Dermis blood vessel endothelial cell (primary cell): ENCODE measurements at regions not wholly inside any gene's neighbourhood (a gene's known extent, or its start where the extent isn't known, plus 50 kb on each side); places are given as distances from the start of the nearest gene placed in this dataset.
"Not testable (repeated sequence)": the region's sequence is repeated elsewhere in the genome, so short reads cannot be mapped to it uniquely, and the experiment has no call there.

ENCODE experiments used
- DNase-seq: peaks from one replicate; pipeline ENCODE4 v3.0.0; 2010

DNA sequence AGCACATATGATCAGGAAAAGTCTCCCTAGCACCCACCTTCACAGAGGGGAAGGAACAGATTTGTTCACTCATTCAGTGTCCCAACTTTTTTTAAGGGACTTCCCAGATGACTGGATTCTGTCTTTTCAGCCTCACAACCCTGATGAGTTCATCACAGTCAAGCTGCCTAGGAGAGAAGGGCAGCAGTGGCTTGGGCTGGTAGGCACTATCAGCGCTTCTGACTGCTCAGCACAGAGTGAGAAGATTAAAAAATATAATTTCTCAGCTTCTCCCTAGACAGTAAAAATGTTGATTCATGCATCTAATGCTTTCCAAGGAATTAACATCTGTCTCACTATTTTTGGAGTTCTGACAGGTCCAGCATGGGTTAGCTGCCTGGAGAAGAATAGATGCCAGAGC is 328.2 kb downstream of the DTHD1 start:
- no peak for DNase-seq

DNA sequence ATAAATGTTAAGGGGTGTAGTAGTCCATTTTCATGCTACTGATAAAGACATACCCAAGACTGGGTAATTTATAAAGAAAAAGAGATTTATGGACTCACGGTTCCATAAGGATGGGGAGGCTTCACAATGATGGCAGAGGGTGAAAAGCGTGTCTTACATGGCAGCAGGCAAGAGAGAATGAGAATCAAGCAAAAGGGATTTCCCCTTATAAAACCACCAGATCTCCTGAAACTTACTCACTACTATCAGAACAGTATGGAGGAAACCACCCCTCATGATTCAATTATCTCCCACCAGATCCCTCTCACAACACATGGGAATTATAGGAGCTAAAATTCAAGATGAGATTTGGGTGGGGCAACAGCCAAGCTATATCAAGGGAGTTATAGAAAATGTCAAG is 329.2 kb downstream of the DTHD1 start:
- DNase-seq: no peak

DNA sequence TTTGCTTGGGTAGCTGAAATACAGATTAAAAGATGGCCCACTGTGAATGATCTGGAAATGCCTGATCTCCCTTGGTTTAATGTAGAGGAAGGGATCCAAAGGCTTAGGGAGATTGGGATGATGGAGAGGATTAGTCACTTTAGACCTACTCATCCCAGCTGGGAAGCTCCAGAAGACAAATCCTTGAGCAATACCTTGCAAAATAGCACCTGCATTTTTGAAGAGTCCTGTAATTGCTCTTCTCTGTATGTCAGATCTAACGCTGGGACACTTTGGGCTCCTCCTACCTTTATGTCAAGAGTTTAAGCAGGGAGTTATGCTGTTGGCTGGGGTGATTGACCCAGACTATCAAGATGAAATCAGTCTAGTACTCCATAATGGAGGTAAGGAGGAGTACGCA is 331.7 kb downstream of the DTHD1 start:
- not testable (repeated sequence) for DNase-seq

DNA sequence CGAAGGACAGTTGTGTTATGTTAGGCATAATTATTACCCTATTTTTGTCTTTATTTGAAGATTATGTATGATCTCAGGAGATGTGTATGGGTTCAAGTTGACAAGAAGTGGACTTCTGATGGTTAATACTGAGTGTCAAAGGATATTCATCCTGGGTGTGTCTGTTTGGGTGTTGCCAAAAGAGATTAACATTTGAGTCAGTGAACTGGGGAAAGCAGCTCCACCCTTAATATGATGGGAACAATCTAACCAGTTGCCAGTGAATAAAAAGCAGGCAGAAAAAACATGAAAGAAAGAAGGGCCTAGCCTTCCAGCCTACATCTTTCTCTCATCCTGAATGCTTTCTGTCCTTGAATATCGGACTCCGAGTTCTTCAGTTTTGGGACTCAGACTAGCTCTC is 332.6 kb downstream of the DTHD1 start:
- DNase-seq: no peak

DNA sequence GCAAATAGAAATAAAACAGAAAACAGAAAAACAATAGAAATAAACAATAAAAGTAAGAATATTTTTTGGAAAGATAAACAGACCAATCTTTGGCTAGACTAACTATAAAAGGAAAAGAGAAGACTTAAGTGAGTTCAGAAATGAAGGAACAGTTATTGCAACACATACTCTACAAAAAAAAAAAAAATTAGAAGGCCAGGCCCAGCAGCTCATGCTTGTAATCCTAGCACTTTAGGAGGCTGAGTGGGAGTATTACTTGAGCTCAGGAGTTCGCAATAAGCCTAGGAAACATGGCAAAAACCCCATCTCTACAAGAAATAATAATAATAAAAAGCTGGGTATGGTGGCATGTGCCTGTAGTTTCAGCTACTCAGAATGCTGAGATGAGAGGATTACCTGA is 336.7 kb downstream of the DTHD1 start:
- DNase-seq: no peak

DNA sequence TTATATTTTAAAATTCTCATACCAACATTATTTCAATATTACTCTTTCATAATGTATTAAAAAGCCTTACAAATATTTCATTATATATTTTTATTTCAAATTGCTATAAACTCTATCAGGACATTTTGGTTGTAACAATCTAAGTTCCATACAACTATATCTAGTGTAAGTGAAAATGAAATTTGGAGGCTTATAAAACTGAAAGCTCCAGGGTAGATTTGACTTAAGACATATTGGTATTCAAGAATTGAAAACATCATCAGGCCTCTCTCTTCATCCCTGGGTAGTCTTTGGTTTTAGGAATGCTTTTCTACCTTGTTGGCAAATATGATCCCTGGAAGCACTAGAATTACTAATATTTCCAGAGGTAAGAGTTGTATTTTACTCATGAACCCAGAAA is 342.6 kb downstream of the DTHD1 start:
- no peak for DNase-seq

DNA sequence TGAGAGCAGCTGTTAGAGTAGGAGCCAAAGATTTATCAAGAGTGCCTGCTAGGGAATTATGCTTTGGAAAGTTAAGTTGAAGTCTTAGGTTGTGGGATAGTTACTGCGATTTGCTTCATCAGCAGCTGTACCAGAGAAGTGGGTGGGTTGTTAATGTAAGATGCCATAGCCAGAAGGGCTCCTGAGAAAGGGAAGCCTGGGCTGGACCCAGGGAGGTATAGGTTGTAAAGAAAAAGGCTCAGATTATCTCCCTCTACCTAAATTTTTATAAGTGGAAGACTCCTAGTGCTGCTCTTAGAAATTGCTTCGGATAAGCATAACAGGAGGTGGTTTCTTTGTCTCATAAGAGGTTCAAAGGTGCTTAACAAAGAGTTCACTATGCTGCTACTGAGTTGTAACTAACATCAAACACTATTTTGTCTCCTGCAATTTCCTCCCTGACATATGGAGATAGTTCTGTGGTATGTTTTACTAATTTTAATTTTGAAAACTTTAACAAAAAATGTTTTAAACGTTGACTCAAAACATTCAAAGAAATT is 356.9 kb downstream of the DTHD1 start:
- no peak for DNase-seq

DNA sequence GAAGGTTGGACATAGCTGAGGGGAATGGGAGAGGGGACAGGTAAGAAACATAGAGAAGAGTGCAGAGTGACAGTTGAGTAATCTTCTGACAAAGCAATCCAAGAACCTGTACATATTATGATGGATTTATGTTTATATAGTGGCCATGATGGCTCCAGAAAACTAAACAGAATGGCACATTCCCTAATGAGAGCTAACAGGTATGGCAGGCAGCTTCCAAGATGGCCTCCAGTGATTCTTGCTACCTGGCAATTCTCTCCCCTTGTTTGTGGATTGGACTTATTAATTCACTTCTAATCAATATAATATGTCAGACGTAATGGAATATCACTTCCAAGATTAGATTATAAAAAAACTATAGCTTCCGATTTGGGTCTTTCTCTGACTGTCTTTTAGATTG is 359.5 kb downstream of the DTHD1 start:
- no peak for DNase-seq

DNA sequence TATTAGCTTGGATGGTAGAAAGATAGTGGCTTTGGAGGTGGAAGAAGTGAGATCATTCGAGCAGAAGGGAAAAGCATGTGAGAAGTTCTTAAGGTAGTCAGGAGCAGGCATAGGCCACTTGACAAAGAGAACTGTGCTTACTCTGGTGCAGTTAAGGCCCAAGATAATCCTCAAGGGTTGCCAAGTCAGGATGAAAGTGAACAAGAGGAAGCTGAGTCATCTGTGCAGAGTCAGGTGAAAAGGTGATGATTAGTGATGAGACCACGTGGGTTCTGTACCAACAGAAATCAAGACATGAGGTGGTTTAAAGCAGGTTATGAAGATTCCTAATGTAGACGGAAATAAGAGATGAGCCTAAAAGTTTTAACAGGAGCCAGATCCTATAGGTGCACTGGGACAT is 369.8 kb downstream of the DTHD1 start:
- DNase-seq: no peak

DNA sequence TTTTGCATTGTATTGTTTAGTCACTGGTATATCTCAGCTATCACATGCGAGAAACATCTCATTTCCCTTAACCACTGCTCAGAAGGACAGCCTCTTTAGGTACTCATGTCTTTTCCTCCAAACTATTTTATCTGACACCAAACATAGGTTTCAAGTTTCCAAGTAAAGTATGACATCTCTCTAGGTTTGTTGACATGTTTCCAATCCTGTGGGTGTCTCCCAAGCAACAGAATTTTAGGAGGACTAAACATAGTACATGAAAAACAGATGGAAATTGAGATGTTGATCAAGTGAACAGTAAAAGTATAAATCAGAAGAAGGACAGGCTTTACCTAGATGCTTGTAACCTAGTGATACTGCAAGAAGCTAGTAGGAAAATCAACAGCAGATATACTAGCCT is 371.4 kb downstream of the DTHD1 start:
- no peak for DNase-seq

DNA sequence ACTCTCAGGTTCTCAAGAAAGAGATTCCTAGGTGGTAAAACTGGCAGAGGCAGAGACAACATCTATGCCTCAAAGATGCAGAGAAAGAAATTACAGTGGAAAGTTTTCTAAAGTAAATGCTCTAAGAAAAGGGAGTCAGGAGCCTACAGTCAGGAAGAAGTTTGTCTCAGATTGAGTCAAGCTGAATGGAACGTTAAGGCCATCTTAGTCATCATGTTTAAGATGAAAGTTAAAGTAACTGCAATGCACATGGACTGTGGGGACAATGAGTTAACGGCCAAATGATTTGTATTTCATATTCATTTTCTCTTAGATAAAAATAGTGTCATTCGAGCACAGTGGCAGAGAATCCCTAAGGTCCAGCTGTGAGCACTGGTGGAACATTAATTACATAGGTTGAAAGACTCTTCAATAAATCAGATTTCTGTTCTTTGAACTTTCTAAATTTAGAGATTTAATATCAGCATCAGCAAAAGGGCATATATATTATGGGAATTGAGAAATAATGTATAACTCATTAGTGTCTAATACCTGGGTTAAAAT is 384.6 kb downstream of the DTHD1 start:
- DNase-seq: no peak

DNA sequence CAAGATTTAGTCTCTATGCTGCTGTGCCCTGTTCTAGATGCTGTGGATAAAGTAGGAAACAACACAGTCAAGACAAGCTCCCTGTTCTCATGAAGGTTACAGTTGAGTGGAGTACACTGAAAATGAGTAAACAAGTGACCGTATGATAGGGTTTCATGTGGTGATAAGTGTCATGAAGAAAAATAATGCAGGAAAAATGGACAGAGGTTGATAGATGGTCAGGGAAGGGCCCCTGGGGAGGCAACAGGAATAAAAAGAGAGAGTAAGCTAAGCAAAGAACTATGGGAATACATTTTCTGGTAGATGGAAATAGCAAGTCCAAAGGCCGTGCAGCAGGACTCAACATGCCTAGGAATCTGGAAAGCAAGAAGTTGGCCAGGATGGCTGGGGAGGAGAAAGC is 394.0 kb downstream of the DTHD1 start:
- DNase-seq: no peak

DNA sequence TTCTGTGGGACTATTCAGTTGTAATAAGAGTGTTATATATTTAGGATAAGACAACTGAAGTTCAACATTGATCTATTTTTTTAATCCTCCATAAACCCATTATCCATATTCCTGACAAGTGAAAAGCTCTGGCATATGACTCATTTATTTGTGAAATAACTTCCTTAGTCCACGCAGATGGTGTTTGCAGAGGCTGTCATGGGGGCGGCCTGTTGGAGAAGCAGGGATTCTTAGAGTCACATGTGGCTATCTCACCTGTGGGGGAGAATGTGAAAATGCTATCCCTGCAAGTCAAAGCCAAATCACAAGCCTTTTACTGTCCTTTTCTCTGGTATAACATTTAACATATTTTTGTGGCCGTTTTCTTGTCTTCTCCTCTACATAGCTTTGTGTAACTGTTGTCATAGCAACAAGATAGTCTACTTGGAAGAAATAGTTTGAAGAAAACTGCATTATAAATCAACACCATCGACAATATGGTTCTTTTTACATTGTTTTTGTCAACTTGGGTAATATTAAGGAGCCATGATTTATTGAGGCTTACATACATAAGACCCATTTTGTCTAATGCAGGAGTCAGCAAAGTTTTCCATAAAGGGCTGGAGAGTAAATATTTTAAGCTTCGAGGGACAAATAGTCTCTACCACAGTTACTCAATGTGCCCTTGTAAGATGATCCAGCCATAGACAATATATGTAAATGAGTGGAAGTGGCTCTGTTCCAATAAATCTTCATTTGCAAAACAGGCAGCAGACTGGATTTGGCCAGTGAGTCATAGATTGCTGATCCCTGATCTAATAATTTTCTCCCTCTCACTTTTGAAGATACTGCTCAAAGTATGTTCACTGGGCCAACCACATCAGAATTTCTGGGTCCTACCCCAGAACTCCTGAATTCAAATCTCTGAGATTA is 395.0 kb downstream of the DTHD1 start:
- DNase-seq: no peak

DNA sequence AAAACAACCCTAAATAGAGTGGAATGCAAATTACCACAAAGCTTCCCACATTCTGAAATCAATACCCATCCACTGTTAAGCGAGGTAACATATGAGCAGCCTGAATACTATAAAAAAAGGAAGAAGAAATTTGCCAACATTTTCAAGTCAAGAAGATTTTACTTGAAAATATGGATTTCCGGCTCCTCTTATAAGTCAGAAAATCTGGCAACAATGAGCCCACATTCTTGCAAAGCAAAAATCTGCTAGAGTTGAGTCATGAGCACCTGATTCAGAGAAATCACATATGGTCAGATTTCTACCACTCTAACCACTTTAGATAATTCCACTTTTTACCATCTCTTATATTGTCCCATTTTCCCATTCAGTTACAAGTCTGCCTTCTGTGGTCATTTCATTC is 395.7 kb downstream of the DTHD1 start:
- DNase-seq: no peak

DNA sequence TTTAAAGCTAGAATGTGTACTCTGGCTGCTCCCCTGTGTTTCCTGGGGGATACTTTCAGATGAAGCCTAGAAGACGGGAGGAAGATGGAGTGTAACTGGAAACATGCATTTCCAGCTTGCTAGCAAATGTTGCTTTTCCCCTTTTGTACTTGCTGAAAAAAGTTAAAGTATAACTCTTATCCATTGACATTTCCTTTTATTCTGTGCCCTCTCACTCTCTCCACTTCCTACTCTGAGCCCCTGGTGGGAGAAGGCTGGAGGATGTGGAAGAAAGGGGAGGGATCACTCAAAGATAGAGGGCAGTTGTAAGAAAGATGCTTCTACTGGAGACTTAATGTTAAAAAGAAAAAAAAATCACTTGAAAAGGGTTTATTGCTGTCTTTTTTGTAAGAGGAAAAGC is 396.5 kb downstream of the DTHD1 start:
- DNase-seq: no peak

DNA sequence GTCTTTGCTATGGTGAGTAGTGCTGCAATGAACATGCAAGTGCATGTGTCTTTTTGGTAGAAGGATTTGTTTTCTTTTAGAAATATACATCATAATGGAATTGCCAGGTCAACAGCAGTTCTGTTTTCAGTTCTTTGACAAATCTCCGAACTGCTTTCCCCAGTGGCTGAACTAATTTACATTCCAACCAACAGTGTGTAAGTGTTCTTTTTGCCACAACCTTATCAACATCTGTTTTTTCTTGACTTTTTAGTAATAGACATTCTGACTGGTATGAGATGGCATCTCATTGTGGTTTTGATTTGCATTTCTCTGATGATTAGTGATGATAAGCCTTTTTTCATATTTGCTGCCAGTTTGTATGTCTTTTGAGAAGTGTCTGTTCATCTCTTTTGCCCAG is 406.3 kb downstream of the DTHD1 start:
- no peak for DNase-seq

DNA sequence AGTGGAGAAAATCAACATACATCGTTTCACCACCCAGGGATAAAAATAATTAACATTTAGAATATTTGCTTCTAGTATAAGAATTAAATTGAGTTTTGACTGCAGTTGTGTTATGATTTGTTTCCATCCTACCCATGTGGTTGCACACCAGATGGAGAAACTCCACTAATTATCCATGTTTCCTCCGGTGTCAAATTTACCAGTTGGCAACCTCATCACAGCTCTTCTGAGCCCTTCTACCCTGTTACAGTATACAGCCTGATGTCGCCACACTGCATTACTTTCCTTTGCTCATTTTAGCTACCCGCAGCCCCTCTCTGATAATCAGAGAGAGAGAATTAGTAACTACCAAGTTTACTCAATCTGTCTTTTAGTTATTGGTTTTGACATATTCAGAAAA is 411.2 kb downstream of the DTHD1 start:
- DNase-seq: no peak

DNA sequence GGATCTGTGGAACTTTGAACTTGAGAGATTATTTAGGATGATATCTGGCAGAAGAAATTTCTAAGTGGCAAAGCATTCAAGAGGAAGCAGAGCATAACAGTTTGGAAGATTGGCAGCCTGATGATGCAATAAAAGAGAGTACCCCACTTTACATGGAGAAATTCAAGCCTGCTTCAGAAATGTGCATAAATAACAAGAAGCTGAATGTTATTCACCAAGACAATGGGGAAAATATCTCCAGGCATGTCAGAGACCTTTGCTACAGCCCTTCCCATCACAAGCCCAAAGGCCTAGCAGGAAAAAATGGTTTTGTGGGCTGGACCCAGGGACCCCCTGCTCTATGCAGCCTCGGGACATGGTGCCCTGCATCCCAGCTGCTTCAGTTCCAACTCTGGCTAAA is 420.8 kb downstream of the DTHD1 start:
- no peak for DNase-seq

DNA sequence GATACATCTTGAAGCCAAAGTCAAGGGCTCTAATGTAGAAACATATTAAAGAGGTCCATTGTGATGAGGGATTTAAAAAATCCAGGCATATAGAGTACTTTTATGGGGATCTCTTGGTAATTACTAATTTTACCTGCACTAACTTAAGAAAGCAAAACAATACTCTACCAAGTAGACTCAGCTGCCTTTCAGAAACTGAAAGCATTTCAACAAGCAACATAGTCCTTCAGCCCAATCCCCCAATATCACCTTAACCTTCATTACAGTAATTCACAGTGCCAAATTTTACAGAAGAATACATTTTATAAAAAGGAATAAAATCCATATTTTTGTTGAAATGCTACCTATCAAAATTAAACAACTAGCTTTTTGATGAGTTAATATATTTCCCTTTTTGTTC is 422.9 kb downstream of the DTHD1 start:
- DNase-seq: no peak

DNA sequence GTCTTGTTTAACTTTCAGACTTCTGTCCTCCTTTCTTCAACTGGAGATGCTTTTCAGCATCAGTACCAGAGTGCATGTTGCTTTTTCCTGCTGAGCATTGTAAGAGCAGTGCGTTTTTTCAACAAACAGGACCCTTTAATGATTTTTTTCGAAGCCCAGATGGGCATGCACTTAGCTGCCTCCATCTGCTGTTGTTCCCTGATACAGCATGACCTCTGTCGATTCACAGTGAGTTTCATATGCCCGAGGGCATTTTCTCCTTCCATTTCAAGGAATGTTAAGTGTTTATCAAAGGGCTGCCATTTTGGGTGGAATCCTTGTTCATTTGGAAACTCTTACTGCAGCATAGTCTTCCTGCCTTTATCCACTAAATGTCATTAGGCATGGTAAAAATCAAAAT is 428.6 kb downstream of the DTHD1 start:
- no peak for DNase-seq

DNA sequence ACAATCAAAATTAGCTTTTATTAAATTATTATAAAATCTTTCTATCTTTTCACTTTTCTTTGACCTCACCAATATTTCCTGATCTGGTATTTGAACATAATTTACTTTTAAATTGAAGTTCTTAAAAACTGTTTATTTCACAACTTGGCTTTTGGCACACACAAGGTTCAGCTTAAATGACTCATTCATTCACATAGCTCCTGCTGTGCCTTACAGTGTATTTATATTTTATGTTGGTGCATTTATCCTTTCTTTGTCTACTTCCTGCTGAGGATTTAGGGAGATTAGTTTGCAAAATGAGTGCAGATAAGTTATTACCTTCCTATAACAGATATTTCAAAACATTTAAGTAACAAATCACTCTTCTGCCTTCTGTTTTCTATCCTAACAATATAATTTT is 430.6 kb downstream of the DTHD1 start:
- no peak for DNase-seq

DNA sequence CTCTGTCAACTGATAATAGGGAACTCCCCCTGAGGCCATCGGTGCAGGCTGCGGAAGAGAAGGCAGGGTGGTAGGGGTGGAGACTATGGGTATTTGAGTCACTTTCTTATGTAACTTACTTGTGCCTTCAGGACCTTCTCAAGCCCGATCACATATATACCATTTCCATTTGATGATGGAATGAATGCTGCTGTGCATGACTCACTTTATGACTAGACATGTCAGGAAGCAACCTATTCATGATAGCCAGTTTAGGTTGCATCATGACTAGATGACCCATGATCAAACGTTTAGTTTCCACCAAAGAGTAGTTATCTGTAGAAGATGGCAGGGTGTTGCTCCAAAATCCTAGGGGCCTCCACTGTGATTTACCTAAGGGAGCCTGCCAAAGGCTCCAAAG is 435.5 kb downstream of the DTHD1 start:
- DNase-seq: no peak

DNA sequence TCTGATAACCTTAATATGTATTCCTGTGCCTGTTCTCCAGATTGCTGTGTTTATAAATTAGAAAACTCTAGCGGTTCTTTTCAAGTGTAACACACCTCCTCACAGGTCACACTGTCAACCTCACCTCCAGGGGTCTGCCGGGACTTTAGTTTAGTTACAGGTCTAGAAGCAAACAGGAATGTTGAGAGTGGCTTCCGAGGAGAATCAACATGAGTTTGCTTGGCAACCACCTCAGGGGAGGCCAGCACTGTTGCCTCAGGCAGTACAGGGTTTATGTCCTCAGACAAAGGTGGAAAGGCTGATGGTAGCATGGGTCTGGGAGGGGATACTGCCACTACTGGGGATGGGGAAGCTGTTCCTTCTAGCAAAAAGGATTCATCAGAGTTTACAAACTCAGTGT is 438.0 kb downstream of the DTHD1 start:
- no peak for DNase-seq

DNA sequence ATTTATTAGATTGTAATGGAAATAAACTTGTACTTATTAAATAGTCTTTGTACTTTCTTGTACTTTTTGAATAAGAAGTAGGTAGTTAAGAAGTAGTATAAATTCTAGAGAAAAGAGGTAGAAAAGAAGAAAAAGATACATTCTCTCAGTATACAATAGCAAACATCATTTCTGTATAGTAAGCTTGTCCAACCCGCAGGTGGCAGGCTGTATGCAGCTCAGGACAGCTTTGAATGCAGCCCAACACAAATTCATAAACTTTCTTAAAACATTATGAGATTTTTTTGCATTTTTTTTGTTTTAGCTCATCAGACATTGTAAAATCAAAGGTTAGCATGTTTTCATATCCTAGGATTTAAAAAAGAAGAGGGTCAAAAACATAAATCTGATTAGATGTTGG is 441.6 kb downstream of the DTHD1 start:
- DNase-seq: no peak

DNA sequence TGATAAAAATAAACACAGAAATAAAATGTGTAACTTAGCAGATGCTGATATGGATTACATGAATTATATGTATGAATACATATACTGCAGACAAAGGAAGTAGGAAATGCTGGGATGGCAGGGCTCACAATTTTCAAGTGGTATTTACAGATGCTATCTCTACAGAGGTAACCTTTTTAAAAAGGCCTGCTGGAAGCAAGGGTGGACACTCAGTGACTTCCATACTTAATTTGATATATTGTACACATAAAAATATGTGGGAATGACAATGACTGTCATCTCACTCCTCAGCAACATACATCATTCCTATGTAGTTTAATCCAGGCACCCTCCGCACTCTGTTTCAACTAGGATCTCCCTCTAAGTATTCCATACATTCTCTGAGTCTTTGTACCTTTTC is 452.9 kb downstream of the DTHD1 start:
- DNase-seq: no peak
